ENCODE measurements at regions not wholly inside any gene's neighbourhood (a gene's known extent, or its start where the extent isn't known, plus 50 kb on each side); places are given as distances from the start of the nearest gene placed in this dataset.
"Not testable (repeated sequence)": the region's sequence is repeated elsewhere in the genome, so short reads cannot be mapped to it uniquely, and the experiment has no call there.

DNA sequence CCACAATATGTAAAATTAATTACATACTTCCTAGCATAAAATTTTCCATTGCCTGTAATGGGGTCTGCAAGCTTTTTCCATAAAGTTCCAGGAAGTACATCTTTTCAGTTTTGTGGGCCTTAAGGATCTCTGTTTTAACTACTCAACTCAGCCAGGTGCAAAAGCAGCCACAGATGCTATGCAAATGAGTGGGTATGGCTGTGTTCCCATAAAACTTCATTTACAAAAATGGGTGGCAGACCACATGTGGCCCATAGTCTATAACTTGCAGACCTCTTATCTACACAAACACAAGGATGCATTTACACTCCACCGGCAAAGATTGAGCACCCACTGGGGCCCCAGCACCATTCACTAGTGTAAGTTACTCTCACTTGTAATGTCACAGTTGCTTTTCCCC lies 123.1 kb downstream of the ARHGAP11B start:
- FAIRE-seq; DNase-seq (ENCODE audit: low spot score in 2 of 2): not testable (repeated sequence)

DNA sequence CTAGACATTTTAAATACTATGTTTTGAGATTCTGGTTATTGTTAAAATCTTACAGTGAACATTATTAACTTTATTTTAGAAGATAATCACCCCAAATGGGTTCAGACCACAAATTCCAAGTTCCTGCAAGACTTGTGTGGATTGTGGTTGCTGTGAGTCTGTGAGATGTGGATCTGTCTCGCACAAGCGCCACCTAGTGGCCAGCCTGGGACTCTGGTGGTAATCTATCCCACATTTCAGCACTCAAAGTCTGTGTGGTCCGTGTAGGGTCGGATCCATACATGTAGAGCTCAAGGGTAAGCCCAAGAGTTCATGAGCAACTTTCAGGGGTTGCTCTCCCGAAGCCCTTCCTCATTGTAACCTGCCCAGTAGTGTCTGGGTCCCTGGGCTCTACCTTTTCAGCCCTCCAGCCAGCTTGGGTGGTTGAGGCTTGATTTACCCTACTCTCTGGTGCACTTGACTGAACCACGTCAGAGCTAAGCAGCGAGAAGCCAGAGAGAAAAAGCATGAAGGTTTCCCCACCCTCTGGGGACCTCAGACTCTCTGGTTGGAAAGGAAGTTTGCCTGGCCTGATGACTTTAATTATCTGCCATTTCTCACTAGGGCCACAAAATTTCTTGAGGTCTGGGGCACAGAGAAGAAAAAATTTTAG lies 129.2 kb downstream of the ARHGAP11B start:
- DNase-seq (ENCODE audit: low spot score in 2 of 2): not testable (repeated sequence)
- peak; percentile 69 for FAIRE-seq

DNA sequence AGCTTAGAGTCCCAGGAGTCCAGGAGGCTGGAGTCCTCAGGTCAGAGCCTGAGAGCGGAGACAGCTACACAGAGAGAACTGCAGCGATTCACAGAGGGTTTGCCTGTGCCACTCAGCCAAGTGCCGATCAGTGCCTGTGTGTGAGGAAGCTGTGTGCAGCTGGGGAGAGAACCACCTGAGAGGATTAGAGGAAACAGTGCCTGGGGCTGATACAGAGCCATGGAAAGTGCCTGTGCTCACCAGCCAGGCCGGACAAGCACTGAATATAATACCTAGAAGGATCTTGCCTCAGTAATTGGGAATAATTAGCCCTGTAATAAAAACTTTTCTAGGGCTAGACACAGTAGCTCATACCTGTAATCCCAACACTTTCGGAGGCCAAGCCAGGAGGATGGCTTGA lies 134.7 kb downstream of the ARHGAP11B start:
- DNase-seq (ENCODE audit: low spot score in 2 of 2); FAIRE-seq: not testable (repeated sequence)

- not testable (repeated sequence) for FAIRE-seq; DNase-seq (ENCODE audit: low spot score in 2 of 2)
These were observed 135.4 kb downstream of the ARHGAP11B start for GRCh38 chr15:30761365-30761764.

- not testable (repeated sequence) for FAIRE-seq; DNase-seq (ENCODE audit: low spot score in 2 of 2)
These were observed 134.2 kb upstream of the FAN1 start for GRCh38 chr15:30769390-30770124.

DNA sequence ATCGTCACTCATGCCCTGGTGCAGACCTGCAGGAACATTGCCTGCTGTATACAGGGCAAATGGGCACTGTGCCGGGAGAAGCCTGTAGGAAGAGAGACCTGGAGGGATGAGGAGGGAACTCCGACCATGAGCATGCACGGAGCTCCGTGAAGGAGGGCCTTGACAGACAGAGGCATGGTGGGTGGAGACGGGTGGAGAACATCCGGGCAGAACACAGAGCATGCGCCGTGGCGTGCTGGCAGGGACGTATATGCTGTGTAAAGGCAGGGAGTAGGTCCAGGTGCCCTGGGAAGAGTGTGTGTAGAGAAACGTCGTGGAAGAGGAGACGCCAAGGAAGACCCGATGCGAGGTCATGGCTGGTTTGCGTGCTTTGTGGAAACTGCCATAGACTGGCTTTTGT lies 133.0 kb upstream of the FAN1 start:
- FAIRE-seq (no peak), DNase-seq (ENCODE audit: low spot score in 2 of 2) (no peak)

DNA sequence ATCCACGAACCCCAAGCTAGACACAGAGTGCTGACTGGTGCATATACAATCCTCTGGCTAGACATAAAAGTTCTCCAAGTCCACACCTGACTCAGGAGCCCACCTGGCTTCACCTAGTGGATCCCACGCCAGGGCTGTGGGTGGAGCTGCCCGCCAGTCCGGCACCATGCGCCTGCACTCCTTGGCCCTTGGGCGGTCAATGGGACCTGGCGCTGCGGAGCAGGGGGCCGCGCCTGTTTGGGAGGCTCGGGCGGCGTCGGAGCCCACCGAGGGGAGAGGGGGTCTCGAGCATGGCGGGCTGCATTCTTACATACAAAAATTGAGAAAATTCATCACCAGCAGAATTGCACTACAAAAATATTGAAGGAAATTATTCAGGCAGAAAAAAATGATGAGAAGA lies 120.7 kb upstream of the FAN1 start:
- FAIRE-seq: no peak
- no peak for DNase-seq (ENCODE audit: low spot score in 2 of 2)

GRCh38 chr15:30788595-30788994 lies 115.1 kb upstream of the FAN1 start:
- FAIRE-seq: no peak

GRCh38 chr15:30791239-30792175 lies 112.2 kb upstream of the FAN1 start:
- DNase-seq (ENCODE audit: low spot score in 2 of 2): no peak
- FAIRE-seq: no peak

More at GRCh38 chr15:30788595-30788994, 115.1 kb upstream of the FAN1 start:
- no peak for DNase-seq (ENCODE audit: low spot score in 2 of 2)

DNA sequence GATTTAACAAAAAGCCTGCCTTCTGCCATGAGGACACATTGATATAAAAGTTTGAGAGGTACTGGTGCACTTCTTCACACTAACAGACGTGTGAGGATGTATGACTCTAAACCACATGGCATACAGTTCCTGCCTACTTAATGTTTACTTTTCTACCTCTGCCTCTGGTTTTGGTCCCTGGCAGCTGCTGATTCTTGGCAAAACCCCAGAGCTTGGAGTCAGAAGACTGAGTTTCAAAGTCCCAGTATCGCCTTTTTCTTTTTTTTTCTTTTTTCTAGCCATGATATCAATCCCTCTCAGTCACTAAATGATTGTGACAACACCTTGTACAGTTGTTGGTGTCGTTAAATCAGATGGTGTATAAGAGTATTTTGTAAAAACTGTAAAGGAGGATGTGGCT lies 110.9 kb upstream of the FAN1 start:
- not testable (repeated sequence) for DNase-seq (ENCODE audit: low spot score in 2 of 2); FAIRE-seq

- DNase-seq (ENCODE audit: low spot score in 2 of 2) (no peak), FAIRE-seq (no peak)
These were observed 109.3 kb upstream of the FAN1 start for GRCh38 chr15:30794388-30794787.

GRCh38 chr15:30799565-30799964 lies 104.2 kb upstream of the FAN1 start:
- DNase-seq (ENCODE audit: low spot score in 2 of 2); FAIRE-seq: not testable (repeated sequence)

- DNase-seq (ENCODE audit: low spot score in 2 of 2): peak in 1 of 2 donors; percentile 10
- FAIRE-seq: not testable (repeated sequence)
These were observed 102.4 kb upstream of the FAN1 start for GRCh38 chr15:30801140-30801895.

- not testable (repeated sequence) for DNase-seq (ENCODE audit: low spot score in 2 of 2)
- peak; percentile 31 for FAIRE-seq
These were observed 101.7 kb upstream of the FAN1 start for GRCh38 chr15:30802001-30802400.

DNA sequence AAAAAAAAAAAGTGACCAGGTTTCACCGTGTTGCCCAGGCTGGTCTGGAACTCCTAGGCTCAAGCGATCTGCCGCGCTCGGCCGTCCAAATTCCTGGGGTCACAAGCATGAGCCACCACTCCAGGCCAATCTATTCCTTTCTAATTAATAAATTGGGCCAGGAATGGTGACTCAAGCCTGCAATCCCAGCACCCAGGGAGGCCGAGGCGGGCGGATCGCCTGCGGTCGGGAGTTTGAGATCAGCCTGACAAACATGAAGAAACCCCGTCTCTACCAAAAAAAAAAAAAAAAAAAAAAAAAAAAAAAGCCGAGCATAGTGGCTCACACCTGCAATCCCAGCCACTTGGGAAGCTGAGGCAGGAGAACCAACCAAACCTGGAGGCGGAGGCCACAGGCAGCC lies 100.0 kb upstream of the FAN1 start:
- FAIRE-seq; DNase-seq (ENCODE audit: low spot score in 2 of 2): not testable (repeated sequence)

DNA sequence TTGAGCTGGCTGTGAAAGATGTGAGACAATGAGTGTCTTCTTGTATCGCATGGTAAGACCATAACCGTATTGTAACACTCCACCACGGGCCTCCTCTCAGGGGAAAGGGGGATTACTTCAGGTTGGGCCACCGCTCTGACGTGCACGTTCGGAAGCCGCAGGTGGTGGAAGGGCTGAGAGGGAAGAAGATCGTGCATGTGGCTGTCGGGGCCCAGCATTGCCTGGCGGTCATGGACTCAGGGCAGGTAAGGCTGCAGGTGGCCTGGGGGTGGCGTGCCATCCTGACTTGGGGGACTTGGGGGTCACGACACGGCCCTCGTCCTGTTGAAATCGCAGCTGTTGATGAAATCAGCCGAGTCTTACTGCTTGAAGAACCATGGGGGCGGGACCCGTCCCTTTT lies 87.3 kb upstream of the FAN1 start:
- no peak for DNase-seq (ENCODE audit: low spot score in 2 of 2)

DNA sequence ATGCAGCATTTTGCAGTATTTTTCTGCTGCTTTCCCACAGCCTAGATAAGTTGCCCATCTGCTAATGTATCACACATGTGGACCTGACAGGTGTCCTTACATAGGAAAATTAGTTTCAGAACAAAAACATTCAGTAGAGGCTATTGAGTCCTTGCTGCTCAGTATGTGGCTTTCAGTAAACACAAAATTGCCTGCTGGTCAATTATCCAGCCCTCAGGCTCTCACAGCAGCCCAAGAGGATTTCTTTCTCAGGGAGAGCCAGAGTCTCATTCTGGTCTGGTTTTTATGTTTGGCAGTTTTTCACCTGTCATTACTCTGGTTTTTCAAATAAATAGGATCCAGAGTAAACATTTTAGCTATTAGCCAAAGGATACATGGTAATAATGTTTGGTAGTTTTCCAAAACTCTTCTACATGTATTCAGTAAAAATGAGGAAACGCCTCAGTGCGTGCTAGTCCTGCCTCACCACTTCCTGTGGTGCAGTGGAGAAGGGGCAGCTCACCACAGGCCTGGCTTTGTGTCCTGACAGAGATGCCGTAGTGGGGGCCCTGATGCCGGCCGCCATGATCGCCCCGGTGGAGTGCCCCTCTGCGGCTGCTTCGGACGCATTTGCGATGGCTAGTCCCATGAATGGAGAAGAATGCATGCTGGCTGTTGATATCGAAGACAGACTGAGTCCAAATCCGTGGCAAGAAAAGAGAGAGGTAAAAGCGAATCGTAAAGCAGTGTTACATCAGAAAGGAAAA lies 80.5 kb upstream of the FAN1 start:
- FAIRE-seq; DNase-seq (ENCODE audit: low spot score in 2 of 2): not testable (repeated sequence)

More for the DNA sequence above, 87.3 kb upstream of the FAN1 start:
- FAIRE-seq: no peak

DNA sequence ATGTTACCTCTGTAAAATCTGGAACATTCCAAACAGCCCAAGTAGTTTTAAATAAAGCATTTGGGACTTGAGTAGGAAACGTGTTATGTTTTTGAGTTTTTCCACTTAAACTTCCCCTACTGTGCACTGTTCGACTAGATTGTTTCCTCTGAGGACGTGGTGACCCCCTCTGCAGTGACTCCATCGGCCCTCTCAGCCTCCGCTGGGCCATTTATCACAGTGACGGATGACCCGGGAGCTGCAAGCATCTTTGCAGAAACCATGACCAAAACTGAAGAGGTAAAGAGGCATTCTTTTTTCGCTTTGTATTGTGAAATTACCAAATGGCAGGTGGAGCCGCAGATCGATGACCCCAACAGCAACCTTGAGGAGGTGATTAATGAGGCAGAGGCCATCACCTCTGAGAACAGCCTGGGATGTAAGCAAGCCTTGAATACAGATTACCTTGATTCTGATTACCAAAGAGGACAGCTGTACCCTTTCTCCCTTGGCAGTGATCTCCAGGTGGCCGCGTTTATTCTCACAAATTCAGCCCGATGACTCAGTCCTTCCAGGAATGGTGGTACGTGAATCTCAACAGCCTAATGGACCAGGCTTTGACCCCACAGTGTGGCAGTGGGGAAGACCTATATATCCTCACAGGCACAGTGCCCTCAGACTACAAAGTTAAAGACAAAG lies 79.1 kb upstream of the FAN1 start:
- no peak for FAIRE-seq
- no peak for DNase-seq (ENCODE audit: low spot score in 2 of 2)
